Keratinocyte (primary cell): ENCODE measurements at regions not wholly inside any gene's neighbourhood (a gene's known extent, or its start where the extent isn't known, plus 50 kb on each side); places are given as distances from the start of the nearest gene placed in this dataset.

Experiments
- DNase-seq: peaks from one replicate; pipeline ENCODE4 v3.0.0-alpha.2; 2011; ENCODE audit warnings: low read depth, missing footprints, low spot score
- FAIRE-seq: peaks from 2 replicates; lab custom pipeline; 2011; peaks lifted over from hg19 to GRCh38; lab: Jason Lieb, UNC
- H2AFZ ChIP-seq: 2 replicates; pipeline ENCODE4 v1.6.0; 2012; ENCODE audit warnings: low read length, control low read depth, inconsistent platforms; ENCODE audit not compliant: control insufficient read depth
- H3K27ac ChIP-seq: 2 replicates; pipeline ENCODE4 v1.5.1; 2011; ENCODE audit warnings: low read length; ENCODE audit not compliant: control insufficient read depth, insufficient read depth
- H3K27me3 ChIP-seq: 3 replicates; pipeline ENCODE4 v1.6.0; 2011; ENCODE audit warnings: low read length; ENCODE audit not compliant: control insufficient read depth, insufficient read depth; ENCODE audit errors: extremely low read depth
- H3K36me3 ChIP-seq, 2 experiments: 2 replicates in 1 of 2; 3 replicates in 1 of 2; pipeline ENCODE4 v1.5.1; 2011; ENCODE audit warnings: low read length in 2 of 2, mild to moderate bottlenecking in 1 of 2; ENCODE audit not compliant: control insufficient read depth in 2 of 2, insufficient read depth in 2 of 2; ENCODE audit errors: extremely low read depth in 1 of 2
- H3K4me1 ChIP-seq: 3 replicates; pipeline ENCODE4 v1.5.1; 2011; ENCODE audit warnings: low read length; ENCODE audit not compliant: control insufficient read depth, insufficient read depth; ENCODE audit errors: extremely low read depth
- H3K4me2 ChIP-seq: 3 replicates; pipeline ENCODE4 v1.6.0; 2011; ENCODE audit warnings: low read depth, low read length; ENCODE audit not compliant: control insufficient read depth, insufficient read depth; ENCODE audit errors: extremely low read depth
- H3K4me3 ChIP-seq, 3 experiments: fragments of 200-600 bp in 1 of 3; sonication (generic) in 1 of 3; 2 replicates in 2 of 3; 3 replicates in 1 of 3; pipeline ENCODE4 v1.5.1; 2011 to 2016; ENCODE audit warnings: low read length in 3 of 3, mild to moderate bottlenecking in 3 of 3, control low read depth in 2 of 3, inconsistent platforms in 1 of 3, low read depth in 1 of 3, mixed read lengths in 1 of 3, mixed run types in 1 of 3, moderate library complexity in 1 of 3; ENCODE audit not compliant: control insufficient read depth in 2 of 3, insufficient read depth in 2 of 3; ENCODE audit errors: extremely low read depth in 1 of 3
- H3K79me2 ChIP-seq: 2 replicates; pipeline ENCODE4 v1.6.0; 2012; ENCODE audit warnings: low read length; ENCODE audit not compliant: control insufficient read depth, insufficient read depth
- H3K9ac ChIP-seq: 3 replicates; pipeline ENCODE4 v1.6.0; 2011; ENCODE audit warnings: low read length; ENCODE audit not compliant: control insufficient read depth, insufficient read depth; ENCODE audit errors: extremely low read depth
- H3K9me1 ChIP-seq: 3 replicates; pipeline ENCODE4 v1.6.0; 2011; ENCODE audit warnings: low read length; ENCODE audit not compliant: control insufficient read depth, insufficient read depth; ENCODE audit errors: extremely low read depth
- H3K9me3 ChIP-seq: 2 replicates; pipeline ENCODE4 v1.5.1; 2012; ENCODE audit warnings: low read depth, low read length; ENCODE audit not compliant: control insufficient read depth
- H4K20me1 ChIP-seq: 3 replicates; pipeline ENCODE4 v1.6.0; 2011; ENCODE audit warnings: low read length; ENCODE audit not compliant: control insufficient read depth, insufficient read depth; ENCODE audit errors: extremely low read depth
- CTCF ChIP-seq, 3 experiments: IDR thresholded peaks in 1 of 3; conservative IDR thresholded peaks in 1 of 3; optimal IDR thresholded peaks in 1 of 3; 2 replicates in 2 of 3; 3 replicates in 1 of 3; pipeline versions ENCODE3 to v1.5.1; 2011; ENCODE audit warnings: low read length in 3 of 3, mild to moderate bottlenecking in 3 of 3, moderate library complexity in 2 of 3, control low read depth in 1 of 3, inconsistent platforms in 1 of 3; ENCODE audit not compliant: insufficient read depth in 2 of 3; ENCODE audit errors: extremely low read depth in 1 of 3
- EZH2 ChIP-seq: IDR thresholded peaks from one replicate; pipeline ENCODE4 v1.6.1; 2012; ENCODE audit warnings: inconsistent platforms, mild to moderate bottlenecking, low read length, moderate library complexity
- dilution Hi-C: fragments of 300-500 bp; cut with MboI; formaldehyde crosslinking; loops from one replicate; pipeline ENCODE4 v1.7.0; 2020; ENCODE audit warnings: low sequenced_read_pairs; ENCODE audit not compliant: extremely low pct_ligation_motif_present

- Histone ChIP-seq H3K27ac (no peak overlapping the region), H3K79me2 (no peaks in the 10 kb centered on the region), H3K9me3 (no peaks in the 10 kb centered on the region), H4K20me1 (no peaks in the 10 kb centered on the region), H2AFZ (no peak overlapping the region), H3K9ac (no peak overlapping the region), H3K9me1 (no peaks in the 10 kb centered on the region), H3K4me3 (no peak overlapping the region), H3K4me2 (no peak overlapping the region), H3K27me3 (no peaks in the 10 kb centered on the region), H3K36me3 (no peaks in the 10 kb centered on the region), H3K4me1 (no peaks in the 10 kb centered on the region)
- dilution Hi-C loops, result no loop called here
- FAIRE-seq, result no peak
- DNase-seq, result no peak
- TF ChIP-seq CTCF (optimal IDR thresholded peaks at IDR 0.05 in 1 of 3, IDR thresholded peaks at IDR 0.05 in 1 of 3, conservative IDR thresholded peaks at IDR 0.05 in 1 of 3; ENCODE audit: extremely low read depth in 1 of 3, insufficient read depth in 2 of 3, low read length in 3 of 3) (no peak), EZH2 (no peak)
Observed at GRCh38 chr18:75525331-75525730, 97.8 kb upstream of the SMIM21 start.

- no peaks in the 10 kb centered on the region for H3K79me2 ChIP-seq
- FAIRE-seq, result no peak
- no peaks in the 10 kb centered on the region for H3K4me1 ChIP-seq
- no peak overlapping the region for H3K4me2 ChIP-seq
- no peak overlapping the region for H2AFZ ChIP-seq
- no peak overlapping the region for H3K9ac ChIP-seq
- no peaks in the 10 kb centered on the region for H3K27me3 ChIP-seq
- no peaks in the 10 kb centered on the region for H3K9me3 ChIP-seq
- no peak overlapping the region for H3K27ac ChIP-seq
- no peak overlapping the region for H3K4me3 ChIP-seq
- DNase-seq, result no peak
- dilution Hi-C loops, result no loop called here
- TF ChIP-seq CTCF (optimal IDR thresholded peaks at IDR 0.05 in 1 of 3, IDR thresholded peaks at IDR 0.05 in 1 of 3, conservative IDR thresholded peaks at IDR 0.05 in 1 of 3; ENCODE audit: extremely low read depth in 1 of 3, insufficient read depth in 2 of 3, low read length in 3 of 3) (no peak), EZH2 (no peak)
- H4K20me1 ChIP-seq, result no peaks in the 10 kb centered on the region
- H3K9me1 ChIP-seq, result no peaks in the 10 kb centered on the region
- no peaks in the 10 kb centered on the region for H3K36me3 ChIP-seq
Observed at GRCh38 chr18:75524841-75525240, 97.3 kb upstream of the SMIM21 start.
